ENCODE measurements at regions not wholly inside any gene's neighbourhood (a gene's known extent, or its start where the extent isn't known, plus 50 kb on each side); places are given as distances from the start of the nearest gene placed in this dataset.

DNA sequence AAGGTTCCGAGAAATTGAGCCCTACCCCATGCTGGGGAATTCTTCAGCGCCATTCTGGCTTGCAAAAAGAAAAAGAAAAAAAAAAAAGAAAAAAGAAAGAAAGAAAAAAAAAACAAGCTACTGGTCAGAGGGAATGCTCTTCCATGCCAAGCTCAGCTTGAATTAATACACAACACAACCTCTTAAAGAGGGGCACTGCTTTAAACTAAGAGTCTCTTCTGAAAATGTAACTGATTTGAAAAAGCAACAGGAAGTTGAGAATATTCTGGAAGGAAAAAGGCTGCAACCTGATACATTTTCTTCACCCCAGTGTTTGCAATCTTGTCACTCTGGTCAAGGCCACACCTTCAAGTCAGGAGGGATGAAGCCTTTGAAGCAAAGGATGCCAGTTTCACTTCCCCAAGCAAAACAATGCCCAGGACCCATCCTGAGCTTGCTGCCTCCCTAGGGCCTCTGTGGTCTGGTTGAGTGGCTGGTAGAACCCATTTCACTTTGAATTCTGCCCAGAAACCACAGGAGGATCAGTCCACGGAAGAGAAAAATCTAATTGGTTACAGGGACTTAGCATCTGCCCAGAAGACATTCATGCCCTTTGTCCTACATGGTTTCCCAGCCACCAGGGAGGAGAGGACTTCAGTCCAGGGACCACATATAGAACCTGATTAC lies 389.7 kb downstream of the SOX9 start:
- Histone ChIP-seq H3K4me3 (ENCODE audit: low read length) (no peak overlapping the region), H3K9ac (ENCODE audit: low read depth, low read length) (no peak overlapping the region), H3K4me1 (ENCODE audit: insufficient read depth, low read length) (peaks cover 16% of the 10 kb centered on the region), H3K27ac (ENCODE audit: low read length) (no peak overlapping the region), H3K36me3 (ENCODE audit: insufficient read depth, low read depth, low read length) (no peaks in the 10 kb centered on the region), H3K27me3 (ENCODE audit: insufficient read depth, low read length) (no peaks in the 10 kb centered on the region), H3K9me3 (ENCODE audit: insufficient read depth, low read depth, low read length) (no peaks in the 10 kb centered on the region)

DNA sequence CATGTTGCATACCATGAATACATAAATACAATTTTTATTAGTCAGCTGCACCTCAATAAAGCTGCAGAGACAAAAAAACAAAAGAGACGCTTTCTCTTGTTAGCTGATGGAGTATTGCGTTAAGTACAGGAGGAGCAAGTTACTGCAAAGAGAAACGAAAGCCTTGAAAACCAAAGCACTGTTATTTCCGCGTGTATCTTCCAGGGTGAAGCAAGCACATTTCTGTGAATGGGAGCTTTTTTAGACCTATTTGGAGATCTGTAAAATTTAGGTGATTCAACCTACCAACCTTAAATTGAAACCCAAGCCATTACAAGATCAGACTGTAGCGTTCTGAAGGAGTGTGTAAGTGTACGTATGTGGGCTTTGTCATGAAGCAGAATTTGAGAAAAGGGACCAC lies 390.4 kb downstream of the SOX9 start:
- Histone ChIP-seq H3K27ac (ENCODE audit: low read length) (no peak overlapping the region), H3K27me3 (ENCODE audit: insufficient read depth, low read length) (no peaks in the 10 kb centered on the region), H3K4me3 (ENCODE audit: low read length) (no peak overlapping the region), H3K36me3 (ENCODE audit: insufficient read depth, low read depth, low read length) (no peaks in the 10 kb centered on the region), H3K9me3 (ENCODE audit: insufficient read depth, low read depth, low read length) (no peaks in the 10 kb centered on the region), H3K9ac (ENCODE audit: low read depth, low read length) (no peak overlapping the region), H3K4me1 (ENCODE audit: insufficient read depth, low read length) (peaks cover 16% of the 10 kb centered on the region)

DNA sequence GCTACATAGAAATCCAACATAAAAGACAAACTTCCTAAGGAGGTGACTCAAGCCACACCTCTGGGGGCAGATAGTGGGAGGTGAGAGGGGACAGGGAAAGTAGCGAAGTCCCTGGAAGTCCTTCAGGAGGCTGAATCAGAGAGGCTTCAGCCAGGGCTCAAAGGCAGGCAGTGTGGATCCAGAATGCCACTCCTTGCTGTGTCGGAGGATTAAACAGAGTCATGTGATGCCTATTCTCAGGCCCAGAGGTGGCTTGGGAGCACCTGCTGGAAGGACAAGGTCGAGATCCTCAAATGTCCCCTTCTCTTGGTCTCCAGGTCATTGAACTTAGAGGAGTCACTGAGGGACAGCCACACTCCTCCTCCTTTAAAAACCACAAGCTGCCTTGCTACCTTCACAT lies 391.1 kb downstream of the SOX9 start:
- Histone ChIP-seq H3K9me3 (ENCODE audit: insufficient read depth, low read depth, low read length) (no peaks in the 10 kb centered on the region), H3K9ac (ENCODE audit: low read depth, low read length) (no peak overlapping the region), H3K36me3 (ENCODE audit: insufficient read depth, low read depth, low read length) (no peaks in the 10 kb centered on the region), H3K27ac (ENCODE audit: low read length) (no peak overlapping the region), H3K4me1 (ENCODE audit: insufficient read depth, low read length) (peaks cover 20% of the 10 kb centered on the region), H3K4me3 (ENCODE audit: low read length) (no peak overlapping the region), H3K27me3 (ENCODE audit: insufficient read depth, low read length) (no peaks in the 10 kb centered on the region)

DNA sequence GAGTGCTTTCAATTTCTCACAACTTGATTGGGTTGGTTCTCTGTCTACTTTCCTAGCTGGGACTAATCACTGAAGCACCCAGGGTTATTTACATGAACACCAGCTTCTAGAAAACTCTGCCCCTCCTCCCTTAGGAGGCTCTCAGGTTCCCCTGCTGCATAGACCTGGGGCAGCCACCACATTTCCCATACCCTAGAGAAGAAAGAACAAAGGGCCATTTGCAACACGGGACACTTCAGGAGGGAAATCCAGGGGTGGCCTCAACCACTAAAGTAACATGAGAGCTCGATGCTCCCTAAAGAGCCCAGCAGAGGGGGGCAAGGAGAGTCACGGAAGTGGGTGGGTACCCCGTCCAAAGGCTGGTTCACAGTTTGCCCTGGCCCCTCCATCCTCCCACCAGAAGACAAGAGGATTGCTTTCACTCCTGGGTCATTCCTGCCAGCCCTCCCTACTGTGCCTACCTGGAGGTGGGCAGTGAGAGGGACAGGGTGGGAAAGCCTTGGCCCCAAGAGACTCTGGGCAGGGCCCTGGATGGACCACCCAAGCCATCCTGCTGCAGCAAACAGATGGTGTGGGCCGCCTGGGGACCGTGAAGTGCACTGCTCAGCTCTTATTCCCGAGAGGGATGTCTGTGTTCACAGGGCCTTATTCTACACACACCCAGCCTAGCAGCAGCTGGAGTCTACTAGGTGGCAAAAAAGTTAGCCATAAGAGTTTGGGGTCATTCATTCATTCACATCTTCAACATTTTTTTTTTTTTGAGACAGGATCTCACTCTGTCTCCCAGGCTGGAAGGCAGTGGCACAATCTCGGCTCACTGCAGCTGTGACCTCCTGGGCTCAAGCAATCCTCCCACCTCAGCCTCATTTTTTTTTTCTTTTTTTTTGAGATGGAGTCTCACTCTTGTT lies 392.1 kb downstream of the SOX9 start:
- H3K27me3 ChIP-seq (ENCODE audit: insufficient read depth, low read length), result no peaks in the 10 kb centered on the region
- H3K9me3 ChIP-seq (ENCODE audit: insufficient read depth, low read depth, low read length), result no peaks in the 10 kb centered on the region
- H3K4me1 ChIP-seq (ENCODE audit: insufficient read depth, low read length), result peaks cover 29% of the 10 kb centered on the region
- no peak overlapping the region for H3K9ac ChIP-seq (ENCODE audit: low read depth, low read length)
- no peak overlapping the region for H3K27ac ChIP-seq (ENCODE audit: low read length)
- no peaks in the 10 kb centered on the region for H3K36me3 ChIP-seq (ENCODE audit: insufficient read depth, low read depth, low read length)
- H3K4me3 ChIP-seq (ENCODE audit: low read length), result no peak overlapping the region

DNA sequence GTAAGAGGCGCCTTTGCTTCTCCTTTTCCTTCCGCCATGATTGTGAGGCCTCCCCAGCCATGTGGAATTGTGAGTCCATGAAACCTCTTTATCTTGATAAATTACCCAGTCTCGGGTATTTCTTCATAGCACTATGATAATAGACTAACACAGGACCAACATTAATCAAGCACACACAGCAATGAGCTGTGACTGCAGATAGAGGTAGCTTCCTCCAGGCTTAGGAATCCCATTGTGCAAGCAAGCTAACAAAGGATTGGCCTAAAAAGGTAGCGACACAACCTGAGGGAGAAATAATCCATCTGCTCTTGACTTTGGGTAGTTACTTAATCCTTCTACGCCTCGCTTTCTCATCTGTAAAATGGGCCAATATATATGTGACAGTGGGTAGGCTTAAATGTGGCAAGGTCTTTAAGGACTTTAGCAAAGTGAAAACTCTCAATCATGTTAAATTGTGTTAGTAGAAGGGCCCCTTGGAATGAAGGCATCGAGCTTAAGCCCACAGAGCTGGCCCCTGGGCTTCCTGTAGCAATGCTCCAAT lies 393.6 kb downstream of the SOX9 start:
- no peak overlapping the region for H3K27ac ChIP-seq (ENCODE audit: low read length)
- no peak overlapping the region for H3K9ac ChIP-seq (ENCODE audit: low read depth, low read length)
- H3K27me3 ChIP-seq (ENCODE audit: insufficient read depth, low read length), result no peaks in the 10 kb centered on the region
- H3K4me1 ChIP-seq (ENCODE audit: insufficient read depth, low read length), result peaks cover 33% of the 10 kb centered on the region
- no peak overlapping the region for H3K4me3 ChIP-seq (ENCODE audit: low read length)
- H3K36me3 ChIP-seq (ENCODE audit: insufficient read depth, low read depth, low read length), result no peaks in the 10 kb centered on the region
- no peaks in the 10 kb centered on the region for H3K9me3 ChIP-seq (ENCODE audit: insufficient read depth, low read depth, low read length)

DNA sequence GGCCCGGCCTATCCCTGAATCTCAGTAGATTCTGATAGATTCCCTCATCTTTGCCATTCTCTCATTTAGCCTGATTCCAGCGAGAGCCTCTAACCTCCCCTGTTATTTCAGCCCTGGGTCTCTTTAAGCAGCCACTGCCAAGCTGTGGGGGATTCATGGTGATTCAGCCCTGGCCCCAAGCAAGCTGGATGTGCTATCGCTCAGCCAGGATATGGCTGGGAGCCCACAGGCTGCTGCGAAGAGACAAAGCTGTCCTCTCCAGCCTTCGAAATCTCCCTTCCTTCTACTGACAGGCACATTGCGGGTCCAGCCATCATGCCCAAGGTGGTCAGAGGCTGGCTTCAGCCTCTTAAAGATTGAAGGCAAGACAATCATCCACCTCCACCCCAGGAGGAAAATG lies 394.1 kb downstream of the SOX9 start:
- Histone ChIP-seq H3K9ac (ENCODE audit: low read depth, low read length) (no peak overlapping the region), H3K36me3 (ENCODE audit: insufficient read depth, low read depth, low read length) (no peaks in the 10 kb centered on the region), H3K4me1 (ENCODE audit: insufficient read depth, low read length) (peaks cover 29% of the 10 kb centered on the region; the same call in 1 of the 2 replicates), H3K9me3 (ENCODE audit: insufficient read depth, low read depth, low read length) (no peaks in the 10 kb centered on the region), H3K4me3 (ENCODE audit: low read length) (no peak overlapping the region), H3K27me3 (ENCODE audit: insufficient read depth, low read length) (no peaks in the 10 kb centered on the region), H3K27ac (ENCODE audit: low read length) (no peak overlapping the region)

DNA sequence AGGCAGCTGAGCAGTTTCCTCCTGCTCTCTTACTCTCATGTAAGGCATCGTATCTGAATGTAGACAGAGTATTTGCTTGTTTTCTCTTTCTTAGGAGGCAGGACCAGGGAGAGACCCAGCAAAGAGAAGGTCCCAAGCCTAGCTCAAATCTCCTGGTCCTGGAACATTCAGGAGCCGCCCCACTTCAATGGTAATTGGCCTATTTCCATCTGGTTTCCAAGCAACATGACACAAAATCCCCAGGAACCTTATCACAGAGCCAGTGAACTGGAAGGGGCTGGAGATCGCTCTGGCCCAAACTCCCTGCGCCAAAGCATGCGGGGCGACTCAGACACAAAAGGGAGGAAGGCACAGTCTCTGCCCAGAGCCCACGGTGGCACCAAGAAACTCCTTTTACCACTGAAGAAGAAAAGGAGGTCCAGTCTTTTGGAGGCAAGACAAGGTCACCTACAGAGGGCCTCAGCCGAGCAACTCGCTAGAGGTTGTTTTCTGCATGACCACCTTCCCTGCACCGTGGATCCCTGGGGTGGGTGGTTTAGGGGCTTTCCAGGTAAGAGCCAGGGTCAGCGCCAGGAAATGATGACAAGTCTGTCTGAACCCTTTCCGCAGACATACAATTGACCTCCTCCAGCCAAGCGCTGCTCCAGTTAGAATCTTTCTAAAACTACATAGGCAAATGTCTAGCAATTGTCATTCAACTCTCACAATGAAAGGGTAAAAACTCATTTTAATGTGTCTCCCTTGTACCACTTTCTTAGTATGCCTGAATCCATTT lies 394.7 kb downstream of the SOX9 start:
- H3K9me3 ChIP-seq (ENCODE audit: insufficient read depth, low read depth, low read length), result no peaks in the 10 kb centered on the region
- H3K4me1 ChIP-seq (ENCODE audit: insufficient read depth, low read length), result peaks cover 23% of the 10 kb centered on the region; the same call in 1 of the 2 replicates
- no peaks in the 10 kb centered on the region for H3K27me3 ChIP-seq (ENCODE audit: insufficient read depth, low read length)
- H3K36me3 ChIP-seq (ENCODE audit: insufficient read depth, low read depth, low read length), result no peaks in the 10 kb centered on the region
- no peak overlapping the region for H3K4me3 ChIP-seq (ENCODE audit: low read length)
- no peak overlapping the region for H3K9ac ChIP-seq (ENCODE audit: low read depth, low read length)
- no peak overlapping the region for H3K27ac ChIP-seq (ENCODE audit: low read length)

DNA sequence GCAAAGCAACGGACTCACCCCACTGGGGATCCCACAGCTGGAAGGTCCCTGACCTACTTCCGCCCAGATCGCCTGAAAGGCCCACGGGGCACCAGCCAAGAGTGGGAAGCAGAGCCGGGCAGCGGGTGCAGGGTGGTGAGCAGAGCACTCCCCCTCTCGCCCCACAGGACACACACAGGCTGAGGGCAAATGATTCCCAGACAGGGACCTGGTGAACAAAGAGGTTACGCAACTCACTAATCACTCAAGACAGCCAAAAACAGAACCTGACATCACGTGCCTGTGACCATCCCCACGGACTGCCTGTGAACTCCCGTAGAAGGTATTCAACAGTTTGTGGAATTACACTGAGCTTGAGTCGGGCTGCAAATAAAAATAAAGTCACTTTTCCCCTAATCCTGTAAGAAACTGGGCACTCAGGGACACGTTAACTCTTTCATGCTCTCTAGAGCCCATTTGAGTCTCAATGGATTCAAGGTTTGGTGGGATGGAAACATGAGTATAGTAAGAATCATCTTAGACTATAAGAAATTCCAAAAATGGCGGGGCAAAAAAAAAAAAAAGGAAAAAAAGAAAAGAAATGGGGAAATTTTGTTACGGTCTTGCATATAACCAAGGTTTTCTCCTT lies 396.1 kb downstream of the SOX9 start:
- no peaks in the 10 kb centered on the region for H3K36me3 ChIP-seq (ENCODE audit: insufficient read depth, low read depth, low read length)
- H3K9ac ChIP-seq (ENCODE audit: low read depth, low read length), result no peak overlapping the region; the same call in 1 of the 2 replicates
- H3K27ac ChIP-seq (ENCODE audit: low read length), result no peak overlapping the region
- H3K4me1 ChIP-seq (ENCODE audit: insufficient read depth, low read length), result peaks cover 22% of the 10 kb centered on the region; the same call in 1 of the 2 replicates
- H3K9me3 ChIP-seq (ENCODE audit: insufficient read depth, low read depth, low read length), result no peaks in the 10 kb centered on the region
- no peaks in the 10 kb centered on the region for H3K27me3 ChIP-seq (ENCODE audit: insufficient read depth, low read length)
- no peak overlapping the region for H3K4me3 ChIP-seq (ENCODE audit: low read length)

DNA sequence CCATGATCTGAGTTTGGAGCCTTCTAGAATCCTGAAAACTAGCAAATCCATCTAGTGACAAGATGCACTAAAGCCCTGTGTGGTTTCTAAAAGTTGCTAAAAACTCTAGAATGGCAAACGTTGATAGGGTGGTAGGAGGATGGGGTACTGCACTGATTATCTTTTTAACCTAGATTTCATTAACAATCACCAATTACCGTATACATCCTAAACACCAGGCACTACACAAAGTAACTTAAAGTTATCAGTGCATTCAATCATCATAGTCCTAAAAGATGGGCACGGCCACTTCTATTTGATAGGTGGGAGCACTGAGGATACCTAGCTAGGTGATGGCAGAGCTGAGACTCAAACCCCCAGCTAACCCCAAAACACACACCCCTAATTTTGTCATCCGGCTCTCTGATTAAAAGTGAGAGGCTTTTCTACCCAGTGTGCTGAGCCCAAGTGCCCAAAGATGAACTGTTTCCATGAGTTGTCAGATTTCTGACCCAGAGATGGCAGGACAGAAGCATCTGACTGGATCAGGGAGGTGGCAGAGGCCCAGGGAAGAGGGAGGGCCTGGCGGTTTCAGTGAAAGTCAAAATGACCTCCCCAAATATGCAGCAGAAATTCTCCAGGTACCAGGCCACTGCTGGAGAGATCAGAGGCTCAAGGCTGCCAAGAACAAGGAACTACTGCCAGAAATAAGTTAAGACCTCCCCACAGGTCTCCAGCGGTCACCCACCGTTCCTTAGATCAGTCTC lies 396.8 kb downstream of the SOX9 start:
- Histone ChIP-seq H3K9me3 (ENCODE audit: insufficient read depth, low read depth, low read length) (no peaks in the 10 kb centered on the region), H3K27me3 (ENCODE audit: insufficient read depth, low read length) (no peaks in the 10 kb centered on the region), H3K27ac (ENCODE audit: low read length) (no peak overlapping the region), H3K9ac (ENCODE audit: low read depth, low read length) (no peak overlapping the region), H3K4me1 (ENCODE audit: insufficient read depth, low read length) (peaks cover 22% of the 10 kb centered on the region; the same call in 1 of the 2 replicates), H3K4me3 (ENCODE audit: low read length) (no peak overlapping the region), H3K36me3 (ENCODE audit: insufficient read depth, low read depth, low read length) (no peaks in the 10 kb centered on the region)

DNA sequence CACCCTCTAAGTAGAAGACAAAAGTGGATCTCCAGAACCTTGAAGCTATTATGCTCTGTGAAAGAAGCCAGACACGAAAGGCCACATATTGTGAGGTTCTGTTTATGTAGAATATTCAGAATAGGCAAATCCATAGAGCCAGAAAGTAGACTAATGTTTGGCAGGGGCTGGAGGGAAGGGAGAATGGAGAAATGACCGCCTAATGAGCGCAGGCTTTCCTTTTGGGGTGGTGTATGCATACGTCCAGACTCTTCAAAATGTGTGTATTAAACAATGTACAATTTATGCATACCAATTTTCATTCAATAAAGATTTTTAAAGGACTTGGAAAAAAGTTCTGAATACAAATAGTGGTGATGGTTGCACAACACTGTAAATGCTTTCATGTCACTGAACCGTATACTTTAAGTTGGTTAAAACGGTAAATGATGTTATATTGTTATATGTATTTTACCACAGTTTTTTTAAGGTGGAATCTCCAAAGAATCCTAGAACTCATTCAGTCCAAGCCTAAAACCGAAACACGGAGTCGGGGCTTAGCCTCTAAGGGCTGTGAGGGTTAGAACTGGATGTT lies 397.4 kb downstream of the SOX9 start:
- Histone ChIP-seq H3K4me1 (ENCODE audit: insufficient read depth, low read length) (peaks cover 22% of the 10 kb centered on the region; the same call in 1 of the 2 replicates), H3K9ac (ENCODE audit: low read depth, low read length) (no peak overlapping the region), H3K36me3 (ENCODE audit: insufficient read depth, low read depth, low read length) (no peaks in the 10 kb centered on the region), H3K27ac (ENCODE audit: low read length) (no peak overlapping the region), H3K27me3 (ENCODE audit: insufficient read depth, low read length) (no peaks in the 10 kb centered on the region), H3K9me3 (ENCODE audit: insufficient read depth, low read depth, low read length) (no peaks in the 10 kb centered on the region), H3K4me3 (ENCODE audit: low read length) (no peak overlapping the region)
